Adrenal gland (tissue), 5 donors: ENCODE measurements at regions not wholly inside any gene's neighbourhood (a gene's known extent, or its start where the extent isn't known, plus 50 kb on each side); places are given as distances from the start of the nearest gene placed in this dataset.

Experiments
- CTCF ChIP-seq, 6 experiments: fragments of 450-650 bp in 4 of 6; fragments of 200-600 bp in 2 of 6; sonication (generic) in 1 of 6; IDR thresholded peaks; 1 replicate in 5 of 6; 2 replicates in 1 of 6; pipeline versions ENCODE4 v1.5.1 to v1.8.0; 2016 to 2021; ENCODE audit warnings: antibody characterized with exemption in 6 of 6, mild to moderate bottlenecking in 2 of 6, moderate library complexity in 1 of 6
- POLR2A ChIP-seq, 2 donors: fragments of 450-650 bp; IDR thresholded peaks; one replicate each; pipeline ENCODE4 v1.6.1; 2017; ENCODE audit warnings: antibody characterized with exemption in 2 of 2, mild to moderate bottlenecking in 2 of 2, moderate library complexity in 1 of 2
- donor health status: DM: no; HTN: no; CAD: no.

GRCh38 chr5:58188262-58188651, 271.6 kb downstream of the PLK2 start:
- no peak for TF ChIP-seq CTCF (IDR thresholded peaks at IDR 0.05)
- no peak for TF ChIP-seq POLR2A (IDR thresholded peaks at IDR 0.05)
